KBM-7 (cell line): ENCODE measurements at regions not wholly inside any gene's neighbourhood (a gene's known extent, or its start where the extent isn't known, plus 50 kb on each side); places are given as distances from the start of the nearest gene placed in this dataset.
"Not testable (repeated sequence)": the region's sequence is repeated elsewhere in the genome, so short reads cannot be mapped to it uniquely, and the experiment has no call there.

Experiments
- DNase-seq: peaks from one replicate; pipeline ENCODE4 v3.0.0-alpha.2; 2015
- in situ Hi-C: fragments of 300-500 bp; cut with MboI; formaldehyde crosslinking; loops from 2 replicates; pipeline ENCODE4 v1.14.3; 2020; ENCODE audit warnings: low sequenced_read_pairs, low pct_unique_long_range_greater_than_20kb, mixed read lengths

DNA sequence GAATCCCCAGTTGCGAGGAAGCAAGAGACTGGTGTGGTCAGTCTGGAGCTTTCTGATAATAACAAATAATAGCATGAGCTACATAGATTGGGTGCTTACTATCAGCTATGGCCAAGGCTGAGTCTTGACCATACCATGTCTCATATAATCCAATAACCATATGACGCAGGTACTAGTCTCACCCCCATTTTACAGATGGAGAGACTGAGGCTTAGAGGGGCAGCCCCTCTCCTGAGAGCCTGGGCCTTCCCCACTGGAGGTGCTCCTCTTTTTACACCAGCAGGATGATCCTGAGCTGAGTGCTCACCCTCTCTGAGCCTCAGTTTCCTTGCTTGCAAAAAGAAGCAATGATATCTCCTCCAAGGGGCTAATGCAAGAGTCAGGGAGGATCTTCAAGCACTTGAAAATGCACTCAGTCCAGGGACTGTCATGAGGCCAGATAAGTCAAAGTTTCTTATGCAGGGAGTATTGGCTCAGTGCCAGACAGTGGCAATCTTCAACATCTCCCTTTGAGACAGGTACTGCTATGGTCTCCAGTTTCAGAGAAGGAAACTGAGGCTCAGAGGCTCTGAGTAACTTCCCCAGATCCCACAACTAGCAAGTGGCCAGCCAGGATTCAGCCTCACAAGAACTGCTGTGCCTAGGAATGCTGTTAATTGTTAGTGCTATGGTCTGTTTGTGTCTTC, 149.7 kb downstream of the TFCP2L1 start:
- no peak for DNase-seq
- in situ Hi-C loops, result loop anchor here (25.0 kb wide), 1 partner anchor 577 kb away; no protein-coding TSS in a partner anchor

GRCh38 chr2:121136323-121136722, 148.7 kb downstream of the TFCP2L1 start:
- peak; percentile 5 for DNase-seq
- in situ Hi-C loops, result loop anchor here (25.0 kb wide), 1 partner anchor 576 kb away; no protein-coding TSS in a partner anchor

GRCh38 chr2:121137571-121137970, 147.4 kb downstream of the TFCP2L1 start:
- in situ Hi-C loops, result loop anchor here (25.0 kb wide), 1 partner anchor 575 kb away; no protein-coding TSS in a partner anchor
- DNase-seq, result no peak

- in situ Hi-C loops, result loop anchor here (25.0 kb wide), 1 partner anchor 572 kb away; no protein-coding TSS in a partner anchor
- no peak for DNase-seq
Observed at GRCh38 chr2:121140734-121141133, 144.3 kb downstream of the TFCP2L1 start.

- no peak for DNase-seq
- in situ Hi-C loops, result loop anchor here (25.0 kb wide), 1 partner anchor 570 kb away; no protein-coding TSS in a partner anchor
Observed at GRCh38 chr2:121142452-121142851, 142.6 kb downstream of the TFCP2L1 start.

DNA sequence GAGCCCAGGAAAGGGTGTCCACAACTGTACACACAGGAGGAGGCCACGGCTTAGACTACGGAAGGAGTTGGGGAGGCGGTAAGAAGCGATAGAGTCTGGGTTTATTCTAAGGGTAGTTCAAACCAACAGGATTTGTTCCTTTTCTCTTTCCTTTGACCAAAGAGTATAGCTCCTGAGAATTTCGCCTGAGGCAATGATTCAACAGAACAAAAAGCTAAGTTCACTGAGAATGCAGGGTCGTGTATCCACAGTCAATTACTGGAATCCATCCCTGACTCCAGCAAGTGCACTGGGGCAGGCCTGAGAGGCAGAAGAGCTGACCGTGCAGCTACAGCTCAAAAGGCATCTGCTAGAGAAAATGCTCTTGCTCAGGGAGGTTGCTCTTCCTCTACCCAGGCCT, 140.9 kb downstream of the TFCP2L1 start:
- in situ Hi-C loops, result loop anchor here (25.0 kb wide), 1 partner anchor 568 kb away; no protein-coding TSS in a partner anchor
- no peak for DNase-seq

GRCh38 chr2:121146630-121147029, 138.4 kb downstream of the TFCP2L1 start:
- no peak for DNase-seq
- in situ Hi-C loops, result loop anchor here (25.0 kb wide), 1 partner anchor 566 kb away; no protein-coding TSS in a partner anchor

DNA sequence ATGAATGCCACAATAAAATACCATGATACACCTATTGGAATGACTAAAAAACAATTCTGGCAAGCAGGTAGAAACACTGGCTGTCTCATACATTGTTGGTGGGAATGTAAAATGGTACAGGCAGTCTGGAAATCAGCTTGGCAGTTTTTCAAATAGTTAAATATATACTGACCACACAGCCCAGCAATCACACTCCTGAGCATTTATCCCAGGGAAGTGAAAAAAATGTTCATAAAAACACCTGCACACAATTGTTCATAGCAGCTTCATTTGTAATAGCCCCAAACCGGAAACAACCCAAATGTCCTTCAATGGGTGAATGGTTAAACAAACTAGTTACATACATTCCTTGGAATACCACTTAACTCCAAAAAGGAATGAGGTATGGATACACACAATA, 137.2 kb downstream of the TFCP2L1 start:
- in situ Hi-C loops, result loop anchor here (25.0 kb wide), 1 partner anchor 565 kb away; no protein-coding TSS in a partner anchor
- DNase-seq, result no peak

GRCh38 chr2:121148481-121148880, 136.5 kb downstream of the TFCP2L1 start:
- no peak for DNase-seq
- in situ Hi-C loops, result loop anchor here (25.0 kb wide), 1 partner anchor 564 kb away; no protein-coding TSS in a partner anchor

DNA sequence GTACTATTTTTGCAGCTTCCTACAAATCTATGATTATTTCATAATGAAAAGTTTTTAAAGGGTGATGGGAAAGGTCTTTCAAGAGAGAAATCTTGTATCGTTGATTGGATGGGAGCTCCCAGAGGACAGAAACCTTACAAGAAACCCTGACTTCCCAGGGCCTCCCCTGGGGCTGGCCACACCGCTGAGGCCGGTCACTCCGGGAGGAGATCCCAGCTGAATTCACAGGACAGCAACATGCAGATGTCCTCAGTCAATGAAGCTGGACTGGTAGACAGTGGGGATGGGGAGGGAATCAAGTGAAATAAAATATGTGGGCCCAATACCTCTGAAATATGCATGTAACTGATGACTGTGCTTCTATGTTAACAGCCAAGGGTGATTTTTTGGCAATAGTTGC, 135.6 kb downstream of the TFCP2L1 start:
- no peak for DNase-seq
- in situ Hi-C loops, result loop anchor here (25.0 kb wide), 1 partner anchor 563 kb away; no protein-coding TSS in a partner anchor

DNA sequence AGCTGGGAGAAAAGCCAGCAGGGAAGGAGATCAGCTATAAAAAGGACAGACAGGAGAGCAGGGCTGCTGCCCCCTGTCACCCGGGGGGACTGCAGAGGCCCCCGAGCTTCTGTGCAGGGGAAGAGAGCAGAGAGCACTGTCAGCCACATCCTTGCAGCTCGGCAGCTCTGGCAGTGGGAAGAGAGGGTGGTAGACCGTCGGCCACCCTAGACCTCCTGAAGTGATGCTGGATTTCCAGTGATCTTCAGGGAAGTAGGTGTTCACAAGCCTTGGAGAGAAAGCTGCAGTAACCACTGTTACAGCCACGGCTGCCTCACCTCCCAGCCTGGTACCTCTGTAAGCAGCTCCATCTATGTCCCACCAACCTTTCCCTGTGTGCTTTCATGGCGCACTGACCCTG, 134.9 kb downstream of the TFCP2L1 start:
- no peak for DNase-seq
- in situ Hi-C loops, result no loop called here

DNA sequence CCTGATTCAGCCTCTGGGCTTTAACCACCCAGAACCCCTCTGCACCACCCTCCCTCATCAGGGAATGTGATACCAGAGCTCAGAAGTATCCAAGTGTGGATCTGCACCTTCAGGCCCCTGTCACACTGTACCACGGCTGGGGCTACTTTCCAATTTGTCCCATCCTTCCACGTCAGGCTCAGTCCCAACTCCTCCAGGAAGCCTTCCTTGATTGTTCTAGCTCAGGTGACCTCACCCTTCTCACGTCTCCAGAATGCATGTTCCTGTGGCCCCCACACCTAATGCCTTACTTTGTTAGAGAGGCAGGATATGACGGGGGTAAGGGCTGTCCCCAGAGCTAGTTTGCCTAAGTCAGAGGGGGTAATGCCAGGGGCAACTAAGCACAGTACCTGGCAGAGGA, 134.3 kb downstream of the TFCP2L1 start:
- in situ Hi-C loops, result no loop called here
- no peak for DNase-seq

DNA sequence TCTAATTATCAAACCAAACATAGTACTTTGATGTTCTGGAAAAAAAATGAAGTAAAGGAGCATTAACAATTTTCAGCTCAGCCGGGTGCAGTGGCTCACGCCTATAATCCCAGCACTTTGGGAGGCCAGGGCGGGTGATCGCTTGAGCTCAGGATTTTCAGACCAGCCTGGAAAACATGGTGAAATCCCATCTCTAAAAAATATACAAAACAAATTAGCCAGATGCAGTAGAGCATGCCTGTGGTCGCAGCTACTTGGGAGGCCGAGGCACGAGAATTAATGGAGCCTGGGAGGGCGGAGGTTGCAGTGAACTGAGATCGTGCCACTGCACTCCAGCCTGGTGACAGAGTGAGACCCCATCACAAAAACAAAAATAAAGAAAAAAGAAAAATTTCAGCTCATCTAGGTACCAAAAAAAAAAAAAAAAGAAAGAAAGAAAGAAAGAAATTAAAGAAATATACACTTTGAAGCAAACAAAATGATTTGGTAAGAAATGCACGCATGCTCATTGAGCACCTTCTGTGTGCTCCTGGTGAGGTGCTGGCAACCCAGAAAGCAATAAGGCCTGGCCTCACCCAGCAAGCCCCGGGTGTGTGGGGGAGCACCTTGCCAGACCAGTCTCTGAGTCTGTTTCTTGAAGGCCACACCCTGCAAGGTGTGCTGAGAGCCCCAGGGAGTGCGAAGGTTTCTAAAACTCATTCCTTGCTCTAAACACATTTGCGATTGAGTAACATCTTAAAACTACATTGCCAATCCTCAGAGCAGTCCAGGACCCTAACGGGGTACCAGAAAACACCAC, 133.5 kb downstream of the TFCP2L1 start:
- in situ Hi-C loops, result no loop called here
- DNase-seq, result no peak

- no peak for DNase-seq
- in situ Hi-C loops, result no loop called here
Observed at GRCh38 chr2:121152861-121153260, 132.1 kb downstream of the TFCP2L1 start.

DNA sequence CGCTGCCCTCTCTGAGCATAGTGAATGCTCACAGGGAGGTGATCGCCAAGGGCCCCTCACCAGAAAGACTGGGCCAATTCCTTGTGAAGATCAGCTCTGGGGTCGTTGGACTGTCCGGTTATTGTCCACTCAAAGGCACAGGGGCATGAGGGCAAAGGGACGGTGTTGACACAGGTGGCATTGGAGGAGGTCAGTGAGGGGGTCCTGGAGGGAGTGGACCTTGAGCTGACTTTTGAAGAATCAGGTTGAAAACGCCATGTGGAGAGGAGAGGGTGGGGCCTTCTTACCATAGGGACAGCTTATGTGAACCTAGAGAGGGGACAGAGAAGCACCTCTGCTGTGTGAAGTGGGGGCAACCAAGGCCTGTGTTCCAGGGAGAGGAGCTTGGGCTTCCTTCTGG, 131.5 kb downstream of the TFCP2L1 start:
- DNase-seq, result no peak
- in situ Hi-C loops, result no loop called here

GRCh38 chr2:121155502-121156056, 129.4 kb downstream of the TFCP2L1 start:
- DNase-seq, result no peak
- in situ Hi-C loops, result no loop called here

- DNase-seq, in situ Hi-C loops: not testable (repeated sequence)
Observed at GRCh38 chr2:121157481-121157880, 127.5 kb downstream of the TFCP2L1 start.

DNA sequence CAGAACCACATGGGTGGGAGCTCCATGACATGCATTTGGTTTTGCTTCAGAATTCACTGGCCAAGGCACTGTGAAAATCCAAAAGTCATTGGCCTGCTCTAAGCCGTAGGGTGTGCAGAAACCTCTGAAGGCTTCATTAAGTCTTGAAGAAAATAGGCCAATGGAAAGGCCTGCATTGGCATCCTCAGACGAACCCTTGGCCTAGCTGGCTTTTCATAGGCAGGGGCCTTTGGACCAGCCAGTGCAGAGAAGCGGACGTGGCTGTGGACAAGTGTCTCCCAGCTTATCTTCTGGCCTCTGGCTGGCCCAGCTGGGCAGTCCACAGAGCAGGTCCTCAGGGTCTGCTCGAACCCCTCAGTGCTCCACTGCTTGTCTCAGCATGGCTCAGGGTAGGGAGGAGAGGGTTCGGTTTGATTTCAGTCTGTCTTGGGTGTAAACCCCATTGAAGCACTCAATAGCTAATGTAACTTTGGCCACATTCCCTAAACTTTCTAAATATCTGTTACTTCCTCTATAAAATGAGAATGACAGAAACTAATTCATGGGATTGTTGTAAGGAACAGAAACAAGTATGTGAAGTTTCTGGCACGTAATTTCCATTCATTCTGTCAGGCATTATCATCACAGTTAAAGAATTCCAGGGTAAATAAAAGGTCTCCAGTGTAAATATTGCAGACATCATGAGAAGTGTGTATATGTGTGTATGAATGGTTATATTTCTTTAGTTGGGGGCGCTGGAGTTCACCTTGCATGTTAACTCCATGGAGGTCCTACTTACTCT, 125.5 kb downstream of the TFCP2L1 start:
- no peak for DNase-seq
- in situ Hi-C loops, result no loop called here

DNA sequence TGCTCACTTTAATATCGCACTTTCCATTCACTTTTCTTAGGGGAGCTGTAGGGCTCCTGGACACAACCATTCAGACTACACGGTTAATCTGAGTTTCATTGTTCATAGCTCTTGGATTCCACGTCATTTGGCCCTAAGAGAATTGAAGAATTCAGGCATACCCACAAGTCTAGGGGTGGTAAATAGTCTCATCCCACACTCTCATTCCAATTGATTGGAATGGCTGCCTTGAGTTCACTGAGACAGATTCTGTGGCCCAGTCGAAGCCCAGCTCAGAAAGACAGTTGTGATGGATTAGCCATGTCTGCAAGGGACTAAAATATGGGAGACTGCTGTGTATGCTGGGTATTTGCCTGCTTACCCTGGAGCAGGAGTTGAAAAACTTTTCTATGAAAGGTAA, 124.6 kb downstream of the TFCP2L1 start:
- in situ Hi-C loops, result no loop called here
- DNase-seq, result no peak
